ENCODE measurements at regions not wholly inside any gene's neighbourhood (a gene's known extent, or its start where the extent isn't known, plus 50 kb on each side); places are given as distances from the start of the nearest gene placed in this dataset.

DNA sequence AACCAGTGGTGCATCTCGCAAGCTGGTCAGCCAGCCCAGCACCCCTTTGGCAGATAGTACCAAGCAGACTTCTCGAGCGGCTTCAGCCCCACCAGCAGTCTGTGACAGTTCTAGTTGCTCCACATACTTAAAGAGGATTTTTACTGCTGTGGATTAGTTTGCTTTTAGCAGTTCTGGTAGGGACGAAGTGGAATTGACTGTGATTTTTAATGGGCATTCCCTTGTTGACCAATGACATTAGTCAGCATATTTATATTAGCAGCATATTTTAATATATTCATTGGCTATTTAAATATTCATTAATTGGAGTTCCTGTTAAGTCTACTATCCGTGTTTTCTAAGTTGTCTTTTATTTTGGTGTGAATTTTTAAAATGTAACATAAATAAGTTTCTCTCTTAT lies 500.9 kb upstream of the FAT1 start:
- H3K4me3 ChIP-seq (ENCODE audit: low read depth, low read length), result no peak overlapping the region
- TF ChIP-seq, protein P1, sequence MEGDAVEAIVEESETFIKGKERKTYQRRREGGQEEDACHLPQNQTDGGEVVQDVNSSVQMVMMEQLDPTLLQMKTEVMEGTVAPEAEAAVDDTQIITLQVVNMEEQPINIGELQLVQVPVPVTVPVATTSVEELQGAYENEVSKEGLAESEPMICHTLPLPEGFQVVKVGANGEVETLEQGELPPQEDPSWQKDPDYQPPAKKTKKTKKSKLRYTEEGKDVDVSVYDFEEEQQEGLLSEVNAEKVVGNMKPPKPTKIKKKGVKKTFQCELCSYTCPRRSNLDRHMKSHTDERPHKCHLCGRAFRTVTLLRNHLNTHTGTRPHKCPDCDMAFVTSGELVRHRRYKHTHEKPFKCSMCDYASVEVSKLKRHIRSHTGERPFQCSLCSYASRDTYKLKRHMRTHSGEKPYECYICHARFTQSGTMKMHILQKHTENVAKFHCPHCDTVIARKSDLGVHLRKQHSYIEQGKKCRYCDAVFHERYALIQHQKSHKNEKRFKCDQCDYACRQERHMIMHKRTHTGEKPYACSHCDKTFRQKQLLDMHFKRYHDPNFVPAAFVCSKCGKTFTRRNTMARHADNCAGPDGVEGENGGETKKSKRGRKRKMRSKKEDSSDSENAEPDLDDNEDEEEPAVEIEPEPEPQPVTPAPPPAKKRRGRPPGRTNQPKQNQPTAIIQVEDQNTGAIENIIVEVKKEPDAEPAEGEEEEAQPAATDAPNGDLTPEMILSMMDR (conservative IDR thresholded peaks at IDR 0.05; ENCODE audit: low read depth, low read length), result no peak
- no peak for DNase-seq (ENCODE audit: low read depth)

DNA sequence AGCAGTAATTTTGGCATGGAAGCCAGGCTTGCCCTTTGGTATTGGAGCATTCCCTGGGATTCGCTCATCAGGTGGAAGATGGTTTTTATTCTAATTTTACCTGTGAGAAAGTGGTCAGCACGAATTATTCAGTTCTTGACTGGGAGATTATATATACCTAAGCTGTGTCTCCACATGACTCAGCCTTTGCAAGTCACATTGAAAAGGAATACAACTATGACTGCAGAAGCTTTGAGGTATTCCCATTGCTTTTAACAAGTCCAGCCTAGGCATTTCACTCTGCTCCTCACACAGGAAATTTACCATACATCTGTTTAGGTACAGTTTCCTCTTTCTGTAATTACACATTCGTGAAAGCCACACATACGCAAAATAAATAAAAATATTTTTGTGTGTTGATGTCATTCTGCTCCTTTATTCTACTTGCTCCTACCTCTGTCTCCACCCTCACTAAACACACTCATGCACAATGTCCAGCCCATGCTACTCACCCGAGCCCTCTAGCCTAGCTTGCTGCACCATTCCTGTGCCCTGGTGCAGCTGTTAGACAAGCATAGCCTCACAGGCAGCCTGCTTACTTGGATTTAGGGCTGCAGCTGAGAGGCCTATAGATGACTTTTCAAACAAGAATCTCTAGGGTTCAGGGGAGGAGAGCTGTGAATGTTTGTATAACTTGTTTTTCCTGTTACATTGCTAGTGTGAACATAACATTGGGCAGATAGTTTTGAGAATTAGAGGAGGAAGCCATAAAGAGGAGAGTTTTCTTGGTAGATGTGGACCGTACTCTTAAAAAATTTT lies 504.4 kb upstream of the FAT1 start:
- no peak overlapping the region for H3K4me3 ChIP-seq (ENCODE audit: low read depth, low read length)
- no peak for DNase-seq (ENCODE audit: low read depth)
- TF ChIP-seq, protein P1 (conservative IDR thresholded peaks at IDR 0.05; ENCODE audit: low read depth, low read length), result no peak

DNA sequence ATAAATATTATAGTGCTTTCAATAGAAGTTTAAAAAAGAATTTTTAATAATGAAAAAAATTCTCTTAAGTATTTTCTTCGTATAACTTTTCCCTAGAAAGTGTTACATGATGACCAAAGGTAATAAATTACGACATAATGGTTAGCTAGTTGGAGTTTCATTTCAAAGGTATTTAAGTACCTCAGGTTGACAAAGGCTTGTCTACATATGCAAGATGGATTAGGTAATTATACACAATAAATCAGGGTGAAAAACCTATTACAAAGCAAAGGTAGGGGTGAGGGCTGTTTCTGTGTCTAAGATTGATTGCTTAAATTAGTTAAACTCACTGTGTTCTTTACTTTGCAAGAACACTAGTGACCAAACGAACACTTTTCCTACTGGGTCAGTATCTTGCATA lies 508.5 kb upstream of the FAT1 start:
- TF ChIP-seq, protein P1 (conservative IDR thresholded peaks at IDR 0.05; ENCODE audit: low read depth, low read length), result no peak
- no peak for DNase-seq (ENCODE audit: low read depth)
- H3K4me3 ChIP-seq (ENCODE audit: low read depth, low read length), result no peak overlapping the region

DNA sequence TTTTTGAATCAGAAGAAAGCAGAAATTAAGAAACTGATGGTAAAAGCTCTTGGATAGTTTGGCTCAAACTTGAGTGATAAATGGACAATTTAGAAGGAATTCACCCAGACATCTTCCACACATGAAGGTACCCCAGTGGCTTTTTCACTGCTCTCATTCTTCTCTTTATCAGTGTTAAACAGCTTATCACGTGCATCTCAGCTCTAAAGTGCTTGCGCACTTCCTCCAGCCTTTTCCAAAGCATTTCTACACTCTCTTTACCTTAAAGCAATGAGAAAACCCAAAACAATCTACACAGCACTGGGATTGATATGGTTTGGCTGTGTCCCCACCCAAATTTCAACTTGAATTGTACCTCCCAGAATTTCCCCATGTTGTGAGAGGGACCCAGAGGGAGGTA lies 509.1 kb upstream of the FAT1 start:
- TF ChIP-seq, protein P1 (conservative IDR thresholded peaks at IDR 0.05; ENCODE audit: low read depth, low read length), result no peak
- DNase-seq (ENCODE audit: low read depth), result no peak
- no peak overlapping the region for H3K4me3 ChIP-seq (ENCODE audit: low read depth, low read length)

DNA sequence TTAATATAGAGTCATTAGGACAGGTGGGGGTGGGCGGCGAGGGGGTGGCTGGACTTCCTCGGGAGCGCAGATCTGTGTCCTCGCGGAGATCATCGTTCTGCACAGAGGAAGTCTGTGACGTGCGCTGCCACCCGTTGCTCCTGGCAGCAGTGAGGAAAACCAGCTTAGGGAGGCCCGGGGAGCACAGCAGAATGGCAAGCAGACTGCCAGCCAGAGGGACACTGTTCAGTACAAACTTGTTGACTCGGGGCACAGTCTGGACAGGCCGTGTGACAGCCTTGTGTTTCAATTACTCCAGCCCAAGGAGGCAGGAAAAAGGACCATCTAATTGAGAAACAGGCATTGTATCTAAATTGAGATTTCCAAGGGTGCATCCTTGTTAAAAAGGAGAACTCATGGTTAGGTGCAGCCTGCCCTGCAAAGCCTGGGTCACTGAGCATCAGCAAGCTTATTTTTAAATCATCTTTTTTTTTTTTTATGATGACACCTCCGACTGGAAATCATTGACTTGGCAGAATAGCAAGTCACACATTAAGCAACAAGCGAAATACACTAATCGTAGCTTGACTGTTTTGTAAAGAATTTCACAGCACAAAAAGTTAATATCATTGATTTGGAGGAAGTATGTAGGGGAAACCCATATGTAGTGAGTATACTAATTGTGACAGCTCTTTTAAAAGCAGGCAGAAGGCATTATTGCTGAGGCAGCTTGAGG lies 512.0 kb upstream of the FAT1 start:
- TF ChIP-seq, protein P1 (conservative IDR thresholded peaks at IDR 0.05; ENCODE audit: low read depth, low read length), result no peak
- peak; percentile 67 for DNase-seq (ENCODE audit: low read depth)

DNA sequence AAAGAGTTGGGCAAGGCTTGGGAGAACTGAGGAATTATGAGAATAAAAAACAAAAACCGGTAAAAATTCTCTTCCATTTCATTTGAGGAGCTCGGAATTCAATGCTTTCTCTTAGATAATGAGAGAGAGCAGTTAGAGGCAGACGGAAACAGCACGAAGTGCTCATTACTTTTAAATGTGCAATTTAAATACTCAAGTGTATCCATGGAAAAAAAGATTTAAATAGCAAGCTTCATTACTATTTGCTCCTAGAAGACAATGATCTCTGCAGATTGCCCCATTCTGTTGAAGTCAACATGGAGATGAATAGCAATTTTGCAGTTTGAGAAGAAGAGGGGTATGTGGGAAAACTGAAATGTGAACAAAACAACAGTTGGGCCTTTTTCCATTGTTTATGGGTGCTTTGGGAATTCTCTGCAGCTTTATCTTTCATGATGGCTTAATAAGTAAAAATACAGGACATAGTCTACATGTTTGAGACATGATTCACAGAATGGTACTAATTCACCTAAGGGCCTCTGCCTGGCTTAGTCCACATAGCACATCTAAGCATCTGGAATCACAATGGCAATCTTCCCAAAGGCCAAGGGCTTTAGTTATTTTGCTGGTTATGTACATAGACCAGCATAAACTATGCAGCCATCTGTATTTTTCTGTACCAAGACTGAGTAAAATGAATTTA lies 512.7 kb upstream of the FAT1 start:
- DNase-seq (ENCODE audit: low read depth), result peak; percentile 79
- TF ChIP-seq, protein P1 (conservative IDR thresholded peaks at IDR 0.05; ENCODE audit: low read depth, low read length), result no peak
- H3K4me3 ChIP-seq (ENCODE audit: low read depth, low read length), result no peak overlapping the region

More for the DNA sequence above, 512.0 kb upstream of the FAT1 start:
- H3K4me3 ChIP-seq (ENCODE audit: low read depth, low read length), result peak overlapping the region; percentile 22
